ENCODE measurements at regions not wholly inside any gene's neighbourhood (a gene's known extent, or its start where the extent isn't known, plus 50 kb on each side); places are given as distances from the start of the nearest gene placed in this dataset.

DNA sequence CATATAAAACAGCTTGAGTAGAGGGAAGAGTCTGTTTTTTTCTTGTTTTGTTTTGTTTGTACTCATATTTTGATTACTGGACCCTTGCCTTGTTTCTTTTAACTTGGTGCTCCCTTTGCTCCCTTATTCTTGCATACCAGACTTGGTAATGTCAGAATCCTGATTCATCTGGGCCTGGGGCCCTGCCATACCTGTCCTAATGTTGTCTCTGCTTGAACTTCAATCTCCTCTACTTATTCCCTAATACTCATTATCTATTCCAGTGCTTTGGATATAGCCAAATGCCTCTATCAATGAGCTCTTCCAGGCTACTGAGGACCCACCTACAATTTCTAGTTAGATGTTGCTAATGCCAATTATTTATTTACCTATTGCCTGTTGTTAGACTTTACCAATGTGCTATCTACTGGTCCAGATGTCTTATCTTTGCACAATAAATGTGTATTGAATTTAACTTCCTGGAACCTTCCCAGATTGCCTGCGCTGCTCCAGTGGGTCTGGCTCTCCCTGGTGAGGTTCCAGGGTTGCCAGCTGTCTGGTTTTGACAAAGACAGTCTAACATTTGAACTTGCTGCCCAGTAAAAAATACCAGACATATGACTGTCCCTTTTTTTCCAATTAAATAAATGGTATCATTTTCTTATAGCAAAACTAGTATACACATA lies 64.4 kb upstream of the ACSL4 start:
- TF ChIP-seq, protein P1, sequence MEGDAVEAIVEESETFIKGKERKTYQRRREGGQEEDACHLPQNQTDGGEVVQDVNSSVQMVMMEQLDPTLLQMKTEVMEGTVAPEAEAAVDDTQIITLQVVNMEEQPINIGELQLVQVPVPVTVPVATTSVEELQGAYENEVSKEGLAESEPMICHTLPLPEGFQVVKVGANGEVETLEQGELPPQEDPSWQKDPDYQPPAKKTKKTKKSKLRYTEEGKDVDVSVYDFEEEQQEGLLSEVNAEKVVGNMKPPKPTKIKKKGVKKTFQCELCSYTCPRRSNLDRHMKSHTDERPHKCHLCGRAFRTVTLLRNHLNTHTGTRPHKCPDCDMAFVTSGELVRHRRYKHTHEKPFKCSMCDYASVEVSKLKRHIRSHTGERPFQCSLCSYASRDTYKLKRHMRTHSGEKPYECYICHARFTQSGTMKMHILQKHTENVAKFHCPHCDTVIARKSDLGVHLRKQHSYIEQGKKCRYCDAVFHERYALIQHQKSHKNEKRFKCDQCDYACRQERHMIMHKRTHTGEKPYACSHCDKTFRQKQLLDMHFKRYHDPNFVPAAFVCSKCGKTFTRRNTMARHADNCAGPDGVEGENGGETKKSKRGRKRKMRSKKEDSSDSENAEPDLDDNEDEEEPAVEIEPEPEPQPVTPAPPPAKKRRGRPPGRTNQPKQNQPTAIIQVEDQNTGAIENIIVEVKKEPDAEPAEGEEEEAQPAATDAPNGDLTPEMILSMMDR (IDR thresholded peaks at IDR 0.05): no peak
- intact Hi-C loops (cut with DNase I, micrococcal nuclease): no loop called here
- ATAC-seq (no peak), DNase-seq (no peak)
- no peak overlapping the region for H3K4me3 ChIP-seq
- no peaks in the 10 kb centered on the region for H3K4me1 ChIP-seq (ENCODE audit: low read depth)
- no peaks in the 10 kb centered on the region for H3K9me3 ChIP-seq
- no peaks in the 10 kb centered on the region for H3K36me3 ChIP-seq (ENCODE audit: low read depth)

DNA sequence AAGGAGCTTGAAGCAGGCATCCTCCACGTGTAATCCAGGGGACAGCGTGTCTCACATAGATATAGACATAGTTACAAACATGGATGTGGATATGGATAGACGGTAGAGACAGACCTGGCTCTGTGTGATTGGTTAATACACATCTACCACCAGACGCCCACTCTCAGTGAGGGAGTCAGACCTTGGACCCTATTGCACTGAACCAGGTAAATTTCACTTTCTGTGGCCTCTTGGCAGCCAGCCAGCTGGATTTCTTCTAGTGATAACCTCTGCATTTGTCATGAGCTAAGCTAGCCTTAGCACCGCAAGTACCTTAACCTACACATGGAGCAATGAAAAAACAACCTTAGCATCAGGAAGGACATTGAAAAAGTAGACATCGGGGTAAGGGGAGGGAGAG lies 79.2 kb upstream of the ACSL4 start:
- TF ChIP-seq, protein P1 (IDR thresholded peaks at IDR 0.05): no peak
- H3K9me3 ChIP-seq: no peaks in the 10 kb centered on the region
- DNase-seq (no peak), ATAC-seq (no peak)
- no peaks in the 10 kb centered on the region for H3K36me3 ChIP-seq (ENCODE audit: low read depth)
- intact Hi-C loops (cut with DNase I, micrococcal nuclease): no loop called here
- no peak overlapping the region for H3K4me3 ChIP-seq
- H3K4me1 ChIP-seq (ENCODE audit: low read depth): no peaks in the 10 kb centered on the region

DNA sequence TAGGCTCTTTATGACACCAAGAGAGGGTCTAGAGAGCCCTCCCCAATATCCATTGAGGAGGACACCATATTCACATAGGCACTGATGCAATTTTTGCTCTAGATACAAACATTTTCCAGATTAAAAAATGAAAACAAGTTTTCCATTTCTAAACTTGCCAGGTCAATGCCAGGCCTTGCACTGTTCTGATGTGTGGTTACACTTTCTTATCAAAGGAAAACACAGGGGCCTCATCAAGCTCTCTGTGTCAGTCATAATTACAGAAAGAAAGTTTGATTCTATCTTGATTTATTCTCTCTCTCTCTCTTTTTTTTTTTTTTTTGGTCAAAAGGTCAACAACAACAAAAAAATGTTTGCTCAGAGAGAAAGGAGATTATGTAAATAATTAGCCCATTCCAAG lies 80.2 kb upstream of the ACSL4 start:
- Histone ChIP-seq H3K4me1 (ENCODE audit: low read depth) (no peaks in the 10 kb centered on the region), H3K4me3 (no peak overlapping the region), H3K36me3 (ENCODE audit: low read depth) (no peaks in the 10 kb centered on the region), H3K9me3 (no peaks in the 10 kb centered on the region)
- intact Hi-C loops (cut with DNase I, micrococcal nuclease): no loop called here
- ATAC-seq (no peak), DNase-seq (no peak)
- TF ChIP-seq, protein P1 (IDR thresholded peaks at IDR 0.05): no peak

DNA sequence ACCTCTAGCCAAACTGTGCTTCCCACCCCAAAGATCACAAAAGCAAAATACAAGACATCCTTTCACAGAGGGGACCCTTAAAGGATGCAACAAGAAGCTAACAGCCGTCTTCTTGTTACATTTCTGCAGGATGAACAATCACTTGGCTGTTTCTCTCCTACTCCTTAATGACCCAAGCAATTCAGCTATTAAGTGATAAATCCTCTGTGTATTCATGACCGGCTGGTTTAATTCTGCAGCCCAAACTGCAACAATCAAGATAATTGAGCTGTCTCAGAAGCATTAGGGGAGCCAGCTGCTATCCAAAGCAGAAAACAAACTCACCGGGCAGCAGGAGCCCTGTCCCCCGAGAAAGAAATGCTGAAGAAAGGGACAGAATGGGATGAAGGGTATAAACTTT lies 85.9 kb upstream of the ACSL4 start:
- DNase-seq: no peak
- intact Hi-C loops (cut with DNase I, micrococcal nuclease): no loop called here
- no peak for ATAC-seq

DNA sequence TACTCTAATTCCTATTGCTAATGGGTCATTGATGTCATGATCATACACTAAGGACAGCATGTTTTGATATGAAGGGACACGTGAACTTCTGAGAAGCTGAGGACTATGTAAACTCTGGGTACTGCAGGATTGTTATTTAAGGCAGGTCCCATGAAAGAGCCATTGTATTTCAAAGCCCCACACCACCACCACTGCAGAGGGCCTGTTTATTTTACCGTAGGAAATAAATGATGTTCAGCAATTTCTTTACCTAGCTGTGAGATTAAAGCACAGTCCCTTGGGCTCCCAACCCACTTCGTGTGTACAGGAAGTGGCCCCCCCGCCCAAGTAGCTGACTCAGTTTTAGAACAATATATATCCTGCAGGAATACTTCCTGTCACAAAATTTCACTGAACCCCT lies 89.8 kb upstream of the ACSL4 start:
- intact Hi-C loops (cut with DNase I, micrococcal nuclease): no loop called here
- Histone ChIP-seq H3K36me3 (ENCODE audit: low read depth) (no peaks in the 10 kb centered on the region), H3K4me1 (ENCODE audit: low read depth) (no peaks in the 10 kb centered on the region), H3K4me3 (no peak overlapping the region), H3K9me3 (no peaks in the 10 kb centered on the region)
- ATAC-seq: no peak
- DNase-seq: no peak
- TF ChIP-seq, protein P1 (IDR thresholded peaks at IDR 0.05): no peak

More for the DNA sequence above, 85.9 kb upstream of the ACSL4 start:
- Histone ChIP-seq H3K4me1 (ENCODE audit: low read depth) (no peaks in the 10 kb centered on the region), H3K9me3 (no peaks in the 10 kb centered on the region), H3K36me3 (ENCODE audit: low read depth) (no peaks in the 10 kb centered on the region), H3K4me3 (no peak overlapping the region)
- TF ChIP-seq, protein P1 (IDR thresholded peaks at IDR 0.05): no peak
